ENCODE measurements at regions not wholly inside any gene's neighbourhood (a gene's known extent, or its start where the extent isn't known, plus 50 kb on each side); places are given as distances from the start of the nearest gene placed in this dataset.
"Not testable (repeated sequence)": the region's sequence is repeated elsewhere in the genome, so short reads cannot be mapped to it uniquely, and the experiment has no call there.

GRCh38 chr2:16383411-16383810, 282.2 kb downstream of the CYRIA start:
- Histone ChIP-seq H4K20me1 (ENCODE audit: insufficient read depth, low read length, poor library complexity, severe bottlenecking) (no peaks in the 10 kb centered on the region), H3K9me2 (replicated peaks; ENCODE audit: low read depth, low read length) (no peaks in the 10 kb centered on the region), H2AFZ (ENCODE audit: low read length) (no peak overlapping the region), H3K9ac (ENCODE audit: low read depth, low read length, poor library complexity, severe bottlenecking) (no peak overlapping the region), H3F3A (ENCODE audit: low read depth) (no peaks in the 10 kb centered on the region), H3K27me3 (ENCODE audit: insufficient read depth, low read length, poor library complexity, severe bottlenecking) (no peaks in the 10 kb centered on the region), H3K4me1 (ENCODE audit: insufficient read depth, low read length, poor library complexity, severe bottlenecking) (no peaks in the 10 kb centered on the region), H3K9me3 (ENCODE audit: insufficient read depth, low read depth, low read length) (no peaks in the 10 kb centered on the region), H3K4me3 (ENCODE audit: low read length, poor library complexity, severe bottlenecking) (no peak overlapping the region), H3K36me3 (ENCODE audit: insufficient read depth, low read length) (no peaks in the 10 kb centered on the region), H3K4me2 (ENCODE audit: low read depth, low read length, poor library complexity, severe bottlenecking) (no peak overlapping the region), H3K79me2 (ENCODE audit: insufficient read depth, low read length) (no peaks in the 10 kb centered on the region)
- no peak for TF ChIP-seq CTCF (conservative IDR thresholded peaks at IDR 0.05; ENCODE audit: low read length)
- no peak for TF ChIP-seq EZH2phosphoT487 (IDR thresholded peaks at IDR 0.05; ENCODE audit: borderline replicate concordance)

- H3K4me2 ChIP-seq (ENCODE audit: low read depth, low read length, poor library complexity, severe bottlenecking), result no peak overlapping the region
Observed at GRCh38 chr2:16382451-16382850, 283.2 kb downstream of the CYRIA start.

DNA sequence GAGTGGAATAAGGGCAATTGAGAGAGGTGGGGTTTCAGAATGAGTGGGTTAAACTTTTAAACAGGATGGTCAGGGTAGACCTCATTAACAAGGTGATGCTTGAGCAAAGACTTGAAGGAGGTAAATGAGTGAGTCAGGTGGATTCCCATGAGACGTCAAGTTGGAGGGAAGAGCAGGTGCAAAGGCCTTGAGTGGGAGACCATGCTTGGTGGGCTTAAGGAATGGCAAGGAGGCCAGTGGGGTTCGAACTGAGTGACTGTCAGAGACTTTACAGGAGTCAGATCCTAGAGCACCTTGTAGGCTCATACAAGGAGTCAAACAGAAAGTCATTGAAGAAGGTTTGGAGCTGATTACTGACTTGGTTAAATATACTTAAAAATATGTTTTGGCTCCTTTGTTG, 284.1 kb downstream of the CYRIA start:
- Histone ChIP-seq H2AFZ (ENCODE audit: low read length) (no peak overlapping the region), H3K27me3 (ENCODE audit: insufficient read depth, low read length, poor library complexity, severe bottlenecking) (no peaks in the 10 kb centered on the region), H3K9ac (ENCODE audit: low read depth, low read length, poor library complexity, severe bottlenecking) (no peak overlapping the region), H3K4me2 (ENCODE audit: low read depth, low read length, poor library complexity, severe bottlenecking) (no peak overlapping the region), H3K36me3 (ENCODE audit: insufficient read depth, low read length) (no peaks in the 10 kb centered on the region), H3K4me1 (ENCODE audit: insufficient read depth, low read length, poor library complexity, severe bottlenecking) (no peaks in the 10 kb centered on the region), H4K20me1 (ENCODE audit: insufficient read depth, low read length, poor library complexity, severe bottlenecking) (no peaks in the 10 kb centered on the region), H3K4me3 (ENCODE audit: low read length, poor library complexity, severe bottlenecking) (no peak overlapping the region), H3K9me2 (replicated peaks; ENCODE audit: low read depth, low read length) (no peaks in the 10 kb centered on the region), H3K9me3 (ENCODE audit: insufficient read depth, low read depth, low read length) (no peaks in the 10 kb centered on the region), H3F3A (ENCODE audit: low read depth) (no peaks in the 10 kb centered on the region), H3K79me2 (ENCODE audit: insufficient read depth, low read length) (no peaks in the 10 kb centered on the region)
- TF ChIP-seq CTCF (conservative IDR thresholded peaks at IDR 0.05; ENCODE audit: low read length), result no peak
- TF ChIP-seq EZH2phosphoT487 (IDR thresholded peaks at IDR 0.05; ENCODE audit: borderline replicate concordance), result no peak

More at GRCh38 chr2:16382451-16382850, 283.2 kb downstream of the CYRIA start:
- Histone ChIP-seq H3K9me3 (ENCODE audit: insufficient read depth, low read depth, low read length) (no peaks in the 10 kb centered on the region), H3K79me2 (ENCODE audit: insufficient read depth, low read length) (no peaks in the 10 kb centered on the region), H3K36me3 (ENCODE audit: insufficient read depth, low read length) (no peaks in the 10 kb centered on the region), H2AFZ (ENCODE audit: low read length) (no peak overlapping the region), H4K20me1 (ENCODE audit: insufficient read depth, low read length, poor library complexity, severe bottlenecking) (no peaks in the 10 kb centered on the region), H3K4me1 (ENCODE audit: insufficient read depth, low read length, poor library complexity, severe bottlenecking) (no peaks in the 10 kb centered on the region), H3K27me3 (ENCODE audit: insufficient read depth, low read length, poor library complexity, severe bottlenecking) (no peaks in the 10 kb centered on the region), H3K9me2 (replicated peaks; ENCODE audit: low read depth, low read length) (no peaks in the 10 kb centered on the region), H3K4me3 (ENCODE audit: low read length, poor library complexity, severe bottlenecking) (no peak overlapping the region), H3F3A (ENCODE audit: low read depth) (no peaks in the 10 kb centered on the region), H3K9ac (ENCODE audit: low read depth, low read length, poor library complexity, severe bottlenecking) (no peak overlapping the region)
- TF ChIP-seq EZH2phosphoT487 (IDR thresholded peaks at IDR 0.05; ENCODE audit: borderline replicate concordance), result no peak

DNA sequence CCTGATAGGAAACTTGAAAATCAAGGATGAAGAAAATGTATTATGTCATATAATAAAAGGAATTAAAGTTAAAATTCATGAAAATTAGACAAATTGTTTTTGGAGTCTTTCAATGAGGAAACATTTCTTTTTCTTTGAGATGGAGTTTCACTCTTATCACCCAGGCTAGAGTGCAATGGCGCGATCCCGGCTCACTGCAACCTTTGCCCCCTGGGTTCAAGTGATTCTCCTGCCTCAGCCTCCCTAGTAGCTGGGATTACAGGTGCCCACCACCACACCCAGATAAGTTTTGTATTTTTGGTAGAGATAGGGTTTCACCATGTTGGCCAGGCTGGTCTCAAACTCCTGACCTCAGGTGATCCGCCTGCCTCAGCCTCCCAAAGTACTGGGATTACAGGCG, 285.7 kb downstream of the CYRIA start:
- not testable (repeated sequence) for H4K20me1 ChIP-seq (ENCODE audit: insufficient read depth, low read length, poor library complexity, severe bottlenecking); H3K4me2 ChIP-seq (ENCODE audit: low read depth, low read length, poor library complexity, severe bottlenecking); H3K9me2 ChIP-seq (replicated peaks; ENCODE audit: low read depth, low read length); H3K9me3 ChIP-seq (ENCODE audit: insufficient read depth, low read depth, low read length); H3K9ac ChIP-seq (ENCODE audit: low read depth, low read length, poor library complexity, severe bottlenecking); H3F3A ChIP-seq (ENCODE audit: low read depth); H3K4me3 ChIP-seq (ENCODE audit: low read length, poor library complexity, severe bottlenecking); H2AFZ ChIP-seq (ENCODE audit: low read length); H3K27me3 ChIP-seq (ENCODE audit: insufficient read depth, low read length, poor library complexity, severe bottlenecking); H3K79me2 ChIP-seq (ENCODE audit: insufficient read depth, low read length); H3K36me3 ChIP-seq (ENCODE audit: insufficient read depth, low read length); H3K4me1 ChIP-seq (ENCODE audit: insufficient read depth, low read length, poor library complexity, severe bottlenecking)

DNA sequence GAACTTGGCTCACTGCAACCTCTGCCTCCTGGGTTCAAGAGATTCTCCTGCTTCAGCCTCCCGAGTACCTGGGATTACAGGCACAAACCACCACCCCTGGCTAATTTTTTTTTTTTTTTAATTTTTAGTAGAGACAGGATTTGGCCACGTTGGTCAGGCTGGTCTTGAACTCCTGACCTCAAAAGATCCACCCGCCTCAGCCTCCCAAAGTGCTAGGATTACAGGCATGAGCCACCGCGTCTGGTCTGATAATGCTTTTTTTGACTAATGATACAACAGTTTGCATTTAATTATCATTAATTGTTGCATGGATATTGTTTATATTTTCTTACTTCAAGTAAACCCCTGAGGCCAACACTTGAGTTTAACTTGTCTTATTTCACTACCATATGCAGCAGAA, 286.6 kb downstream of the CYRIA start:
- H3K9me3 ChIP-seq (ENCODE audit: insufficient read depth, low read depth, low read length); H3K9ac ChIP-seq (ENCODE audit: low read depth, low read length, poor library complexity, severe bottlenecking); H3K79me2 ChIP-seq (ENCODE audit: insufficient read depth, low read length); H3K4me3 ChIP-seq (ENCODE audit: low read length, poor library complexity, severe bottlenecking); H3F3A ChIP-seq (ENCODE audit: low read depth); H4K20me1 ChIP-seq (ENCODE audit: insufficient read depth, low read length, poor library complexity, severe bottlenecking); H3K4me2 ChIP-seq (ENCODE audit: low read depth, low read length, poor library complexity, severe bottlenecking); H3K9me2 ChIP-seq (replicated peaks; ENCODE audit: low read depth, low read length); H2AFZ ChIP-seq (ENCODE audit: low read length); H3K36me3 ChIP-seq (ENCODE audit: insufficient read depth, low read length); H3K27me3 ChIP-seq (ENCODE audit: insufficient read depth, low read length, poor library complexity, severe bottlenecking); H3K4me1 ChIP-seq (ENCODE audit: insufficient read depth, low read length, poor library complexity, severe bottlenecking): not testable (repeated sequence)
